Ishikawa (cell line): ENCODE measurements at regions not wholly inside any gene's neighbourhood (a gene's known extent, or its start where the extent isn't known, plus 50 kb on each side); places are given as distances from the start of the nearest gene placed in this dataset.

ENCODE experiments used
- CEBPB ChIP-seq: IDR thresholded peaks from 2 replicates; pipeline ENCODE4 v1.6.1; 2012
- CREB1 ChIP-seq: IDR thresholded peaks from 2 replicates; pipeline ENCODE4 v1.6.1; 2012; ENCODE audit warnings: low read depth
- EGR1 ChIP-seq: IDR thresholded peaks from 2 replicates; pipeline ENCODE4 v1.6.1; 2012
- EP300 ChIP-seq: IDR thresholded peaks from 2 replicates; pipeline ENCODE4 v1.6.1; 2012; ENCODE audit warnings: borderline replicate concordance
- FOXM1 ChIP-seq: IDR thresholded peaks from 2 replicates; pipeline ENCODE4 v1.6.1; 2012; ENCODE audit warnings: low read depth, borderline replicate concordance
- NFIC ChIP-seq: IDR thresholded peaks from 2 replicates; pipeline ENCODE4 v1.6.1; 2012
- RAD21 ChIP-seq: IDR thresholded peaks from 2 replicates; pipeline ENCODE4 v1.6.1; 2012; ENCODE audit warnings: low read depth
- TAF1 ChIP-seq: IDR thresholded peaks from 2 replicates; pipeline ENCODE4 v1.6.1; 2012; ENCODE audit warnings: low read depth, mild to moderate bottlenecking
- TCF12 ChIP-seq: IDR thresholded peaks from 2 replicates; pipeline ENCODE4 v1.6.1; 2012; ENCODE audit warnings: low read depth
- TEAD4 ChIP-seq: IDR thresholded peaks from 2 replicates; pipeline ENCODE4 v1.6.1; 2012
- YY1 ChIP-seq: IDR thresholded peaks from 2 replicates; pipeline ENCODE4 v1.6.1; 2012; ENCODE audit warnings: low read depth
- ZBTB7A ChIP-seq: IDR thresholded peaks from 2 replicates; pipeline ENCODE4 v1.6.1; 2012; ENCODE audit warnings: low read depth
- TF ChIP-seq, protein P1 (sequence below): IDR thresholded peaks from 2 replicates; pipeline ENCODE4 v1.6.1; 2012
- TF ChIP-seq, protein P2 (sequence below): IDR thresholded peaks from 2 replicates; pipeline ENCODE4 v1.6.1; 2012; ENCODE audit warnings: low read depth, mild to moderate bottlenecking
- TF ChIP-seq, protein P3 (sequence below): IDR thresholded peaks from 2 replicates; pipeline ENCODE4 v1.6.1; 2012

DNA sequence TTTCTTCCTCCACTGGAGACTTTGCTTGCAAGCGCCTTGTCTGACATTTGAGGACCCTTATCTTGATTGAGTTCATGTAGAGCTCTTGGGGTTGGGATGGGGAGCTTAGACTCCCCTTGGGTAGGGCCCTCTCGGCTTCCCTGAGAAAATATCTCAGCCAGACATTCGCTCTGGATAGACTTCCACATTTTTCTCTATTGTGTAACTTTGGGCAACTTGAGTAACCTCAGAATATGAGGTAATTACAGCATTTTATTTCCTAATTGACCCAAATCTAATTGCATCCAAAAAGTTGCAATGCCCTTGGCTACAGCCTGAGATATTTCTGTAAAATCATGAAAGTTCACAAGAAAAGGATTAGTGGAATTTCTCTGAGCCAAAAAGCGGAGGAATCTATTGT, 102.8 kb upstream of the MXRA5 start:
- TF ChIP-seq, protein P1, sequence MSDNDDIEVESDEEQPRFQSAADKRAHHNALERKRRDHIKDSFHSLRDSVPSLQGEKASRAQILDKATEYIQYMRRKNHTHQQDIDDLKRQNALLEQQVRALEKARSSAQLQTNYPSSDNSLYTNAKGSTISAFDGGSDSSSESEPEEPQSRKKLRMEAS: no peak
- no peak for TF ChIP-seq EGR1
- no peak for TF ChIP-seq YY1
- TF ChIP-seq TAF1: no peak
- TF ChIP-seq CREB1: no peak
- TF ChIP-seq CEBPB: no peak
- TF ChIP-seq FOXM1: no peak
- TF ChIP-seq ZBTB7A: no peak
- TF ChIP-seq TEAD4: no peak
- no peak for TF ChIP-seq TCF12
- no peak for TF ChIP-seq NFIC
- TF ChIP-seq, protein P2, sequence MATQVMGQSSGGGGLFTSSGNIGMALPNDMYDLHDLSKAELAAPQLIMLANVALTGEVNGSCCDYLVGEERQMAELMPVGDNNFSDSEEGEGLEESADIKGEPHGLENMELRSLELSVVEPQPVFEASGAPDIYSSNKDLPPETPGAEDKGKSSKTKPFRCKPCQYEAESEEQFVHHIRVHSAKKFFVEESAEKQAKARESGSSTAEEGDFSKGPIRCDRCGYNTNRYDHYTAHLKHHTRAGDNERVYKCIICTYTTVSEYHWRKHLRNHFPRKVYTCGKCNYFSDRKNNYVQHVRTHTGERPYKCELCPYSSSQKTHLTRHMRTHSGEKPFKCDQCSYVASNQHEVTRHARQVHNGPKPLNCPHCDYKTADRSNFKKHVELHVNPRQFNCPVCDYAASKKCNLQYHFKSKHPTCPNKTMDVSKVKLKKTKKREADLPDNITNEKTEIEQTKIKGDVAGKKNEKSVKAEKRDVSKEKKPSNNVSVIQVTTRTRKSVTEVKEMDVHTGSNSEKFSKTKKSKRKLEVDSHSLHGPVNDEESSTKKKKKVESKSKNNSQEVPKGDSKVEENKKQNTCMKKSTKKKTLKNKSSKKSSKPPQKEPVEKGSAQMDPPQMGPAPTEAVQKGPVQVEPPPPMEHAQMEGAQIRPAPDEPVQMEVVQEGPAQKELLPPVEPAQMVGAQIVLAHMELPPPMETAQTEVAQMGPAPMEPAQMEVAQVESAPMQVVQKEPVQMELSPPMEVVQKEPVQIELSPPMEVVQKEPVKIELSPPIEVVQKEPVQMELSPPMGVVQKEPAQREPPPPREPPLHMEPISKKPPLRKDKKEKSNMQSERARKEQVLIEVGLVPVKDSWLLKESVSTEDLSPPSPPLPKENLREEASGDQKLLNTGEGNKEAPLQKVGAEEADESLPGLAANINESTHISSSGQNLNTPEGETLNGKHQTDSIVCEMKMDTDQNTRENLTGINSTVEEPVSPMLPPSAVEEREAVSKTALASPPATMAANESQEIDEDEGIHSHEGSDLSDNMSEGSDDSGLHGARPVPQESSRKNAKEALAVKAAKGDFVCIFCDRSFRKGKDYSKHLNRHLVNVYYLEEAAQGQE: no peak

DNA sequence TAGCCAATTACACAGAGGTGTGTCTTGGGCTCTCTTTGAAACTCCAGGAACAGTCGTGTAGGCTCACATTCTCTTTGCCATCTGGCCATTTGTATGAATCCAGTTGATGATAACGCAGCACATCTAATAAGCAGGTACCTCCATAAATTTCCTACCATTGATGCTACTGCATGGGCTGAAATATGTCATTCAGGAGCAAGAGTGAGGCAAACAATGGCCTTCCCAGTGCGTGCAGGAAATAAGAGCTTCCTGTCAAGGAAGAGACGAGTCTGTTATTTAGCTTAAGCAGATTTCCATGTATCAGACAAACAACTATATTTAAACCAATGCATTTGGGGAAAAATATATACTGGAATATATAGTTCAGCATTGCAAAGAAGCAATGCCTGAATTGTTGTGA, 102.1 kb upstream of the MXRA5 start:
- TF ChIP-seq TEAD4 (no peak), EGR1 (no peak), NFIC (no peak), TAF1 (no peak), EP300 (no peak), RAD21 (no peak), CREB1 (no peak), ZBTB7A (no peak), CEBPB (no peak)
- TF ChIP-seq, protein P2: no peak
- TF ChIP-seq, protein P3, sequence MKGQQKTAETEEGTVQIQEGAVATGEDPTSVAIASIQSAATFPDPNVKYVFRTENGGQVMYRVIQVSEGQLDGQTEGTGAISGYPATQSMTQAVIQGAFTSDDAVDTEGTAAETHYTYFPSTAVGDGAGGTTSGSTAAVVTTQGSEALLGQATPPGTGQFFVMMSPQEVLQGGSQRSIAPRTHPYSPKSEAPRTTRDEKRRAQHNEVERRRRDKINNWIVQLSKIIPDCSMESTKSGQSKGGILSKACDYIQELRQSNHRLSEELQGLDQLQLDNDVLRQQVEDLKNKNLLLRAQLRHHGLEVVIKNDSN: no peak

DNA sequence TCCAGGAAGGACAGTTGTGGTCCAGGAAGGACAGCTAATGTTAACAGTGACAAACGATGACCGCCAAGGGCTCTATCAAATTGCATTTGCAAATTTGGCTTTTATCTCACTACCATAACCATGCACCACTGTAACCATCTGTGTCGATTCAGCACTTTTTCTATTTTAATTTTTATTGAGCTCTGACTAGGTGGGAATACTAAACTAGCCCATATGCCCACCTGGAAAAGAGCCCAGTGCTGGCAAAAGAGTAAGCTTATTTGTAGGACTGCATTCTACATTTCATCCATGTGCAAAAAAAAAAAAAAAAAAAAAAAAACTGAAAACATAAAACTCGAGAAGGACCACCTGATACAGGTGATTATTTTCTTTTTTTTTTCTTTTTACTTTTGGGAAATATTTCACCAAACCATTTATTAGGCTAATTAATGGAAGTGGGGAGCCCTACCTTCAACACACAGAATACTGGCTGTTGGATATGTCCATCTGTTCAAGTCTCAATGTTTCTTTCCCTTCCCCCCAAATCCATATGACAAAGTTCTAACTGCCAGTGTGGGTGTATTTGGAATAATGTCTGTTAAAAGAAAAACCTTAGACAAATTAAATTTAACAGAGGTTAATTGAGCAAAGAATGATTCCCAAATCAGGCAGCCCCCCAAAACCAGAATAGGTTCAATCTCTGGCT, 99.5 kb upstream of the MXRA5 start:
- TF ChIP-seq TEAD4 (no peak), ZBTB7A (no peak), TCF12 (no peak), FOXM1 (no peak), CREB1 (no peak), EGR1 (no peak), YY1 (no peak), CEBPB (no peak), NFIC (no peak)
- TF ChIP-seq, protein P3: no peak

DNA sequence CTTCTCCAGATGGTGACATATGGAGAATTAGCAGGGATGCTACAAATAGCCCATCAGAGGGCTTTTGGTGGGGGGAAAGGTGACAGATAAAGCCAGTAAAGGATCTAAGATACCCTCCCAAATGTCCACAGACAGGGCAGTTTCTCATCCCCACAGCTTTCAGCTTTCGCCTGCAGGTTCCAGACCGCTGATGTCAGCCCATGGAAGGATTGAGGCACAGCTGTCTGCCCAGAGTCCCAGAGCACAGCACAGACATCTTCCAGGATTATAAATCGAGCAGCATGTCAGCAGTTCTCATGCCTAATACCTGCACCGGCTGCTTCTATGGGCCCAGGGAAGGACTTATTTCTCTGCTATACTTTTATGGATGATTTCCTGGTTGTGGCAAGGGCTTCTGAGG, 96.7 kb upstream of the MXRA5 start:
- no peak for TF ChIP-seq EGR1
- TF ChIP-seq, protein P2: no peak
- TF ChIP-seq RAD21: no peak
- TF ChIP-seq, protein P3: no peak
- no peak for TF ChIP-seq TCF12
- TF ChIP-seq EP300: no peak
- TF ChIP-seq ZBTB7A: no peak
- no peak for TF ChIP-seq CEBPB
- TF ChIP-seq TEAD4: no peak
- TF ChIP-seq TAF1: no peak
- no peak for TF ChIP-seq YY1
- no peak for TF ChIP-seq CREB1
- TF ChIP-seq, protein P1: no peak
- TF ChIP-seq FOXM1: no peak
- no peak for TF ChIP-seq NFIC
